Activated naive CD8-positive, alpha-beta T cell treated with anti-CD3 and anti-CD28 coated beads for 36 hours (primary cell): ENCODE measurements at regions not wholly inside any gene's neighbourhood (a gene's known extent, or its start where the extent isn't known, plus 50 kb on each side); places are given as distances from the start of the nearest gene placed in this dataset.
A peak's percentile ranks its signal among the peaks of the same experiment; 100 is the strongest.

ENCODE experiments used
- DNase-seq: peaks from one replicate; pipeline ENCODE4 v3.0.0; 2021
- H3K27ac Mint-ChIP-seq: one replicate; pipeline ENCODE4 v1.8.0; 2022; ENCODE audit warnings: mild to moderate bottlenecking, moderate library complexity, mixed read lengths
- H3K27me3 Mint-ChIP-seq: one replicate; pipeline ENCODE4 v1.8.0; 2022; ENCODE audit warnings: mild to moderate bottlenecking, mixed read lengths
- H3K36me3 Mint-ChIP-seq: one replicate; pipeline ENCODE4 v1.8.0; 2021; ENCODE audit warnings: mild to moderate bottlenecking, mixed read lengths
- H3K4me1 Mint-ChIP-seq: one replicate; pipeline ENCODE4 v1.8.0; 2021; ENCODE audit warnings: mixed read lengths
- H3K4me3 Mint-ChIP-seq: one replicate; pipeline ENCODE4 v1.8.0; 2022; ENCODE audit warnings: mild to moderate bottlenecking, moderate library complexity, mixed read lengths
- H3K9me3 Mint-ChIP-seq: one replicate; pipeline ENCODE4 v1.8.0; 2022; ENCODE audit warnings: mixed read lengths

DNA sequence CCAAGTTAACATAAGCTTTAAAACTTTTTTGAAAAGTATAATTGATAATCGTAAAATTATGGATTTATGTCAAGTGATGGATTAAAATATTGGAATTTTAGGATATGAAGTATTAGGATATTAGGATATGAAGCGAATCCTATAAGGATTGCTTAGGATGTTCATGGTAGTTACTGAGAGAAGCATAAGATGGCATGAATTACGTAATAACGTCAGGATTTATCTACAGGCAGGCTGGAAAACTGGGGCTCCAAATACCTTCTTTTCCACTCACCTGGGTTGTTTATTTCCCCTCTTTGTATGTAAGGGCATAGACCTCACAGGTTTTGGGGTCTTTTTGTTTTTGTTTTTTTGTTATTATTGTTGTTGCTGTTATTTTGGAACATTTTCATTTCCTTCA is 65.2 kb upstream of the TMEM33 start:
- Mint-ChIP-seq H3K4me1 (peaks cover 15% of the 10 kb centered on the region), H3K4me3 (no peak overlapping the region)
- no peak for DNase-seq

DNA sequence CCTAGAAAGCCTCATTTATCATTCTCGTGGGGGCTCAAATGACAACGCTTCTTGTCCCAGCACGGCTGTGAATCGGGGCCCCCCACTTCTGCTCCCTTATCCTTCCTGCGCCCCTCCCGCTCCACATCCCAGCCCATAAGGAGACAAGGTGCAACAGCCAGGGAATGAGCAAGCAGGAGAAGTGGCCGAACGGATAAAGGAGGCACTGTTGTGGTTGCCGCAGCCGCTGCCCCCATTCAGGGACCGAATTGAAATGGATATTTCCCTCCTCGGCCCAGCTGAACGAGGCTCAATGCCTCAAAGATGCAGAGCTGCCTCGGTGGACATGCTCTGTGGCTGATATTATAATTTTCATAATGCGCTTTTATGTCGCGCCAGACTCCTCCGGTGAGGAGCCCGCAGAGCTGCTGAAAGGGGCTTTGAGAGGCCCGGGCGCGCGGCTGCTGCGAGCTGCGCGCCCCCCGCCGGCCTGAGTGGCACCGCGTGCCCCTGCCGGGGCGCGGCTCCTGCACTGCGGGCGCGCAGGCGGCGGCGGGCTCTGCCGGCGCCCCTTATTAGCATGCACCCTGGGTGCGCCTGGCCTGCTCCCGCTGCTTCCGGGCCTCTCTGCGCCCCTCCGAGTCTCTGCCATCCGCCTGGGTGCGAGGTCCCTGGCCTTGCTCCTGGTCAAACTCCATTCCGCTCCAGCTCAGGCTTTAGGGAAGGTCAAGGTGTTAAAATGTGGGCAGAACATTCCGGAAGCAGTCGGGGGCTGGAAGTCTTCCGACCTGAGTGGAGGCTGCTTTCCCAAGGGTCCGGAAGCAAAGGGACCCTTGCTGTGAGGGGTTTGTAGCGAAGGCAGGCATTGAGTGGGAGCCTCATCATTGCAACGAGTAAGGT is 68.2 kb upstream of the TMEM33 start:
- Mint-ChIP-seq H3K36me3 (no peaks in the 10 kb centered on the region), H3K9me3 (peaks cover 3% of the 10 kb centered on the region), H3K27me3 (peaks cover 89% of the 10 kb centered on the region), H3K4me3 (no peak overlapping the region), H3K27ac (no peak overlapping the region), H3K4me1 (peaks cover 15% of the 10 kb centered on the region)
- no peak for DNase-seq

More for the DNA sequence above, 65.2 kb upstream of the TMEM33 start:
- no peaks in the 10 kb centered on the region for H3K9me3 Mint-ChIP-seq
- no peak overlapping the region for H3K27ac Mint-ChIP-seq
- peaks cover 91% of the 10 kb centered on the region for H3K27me3 Mint-ChIP-seq
- H3K36me3 Mint-ChIP-seq, result no peaks in the 10 kb centered on the region

DNA sequence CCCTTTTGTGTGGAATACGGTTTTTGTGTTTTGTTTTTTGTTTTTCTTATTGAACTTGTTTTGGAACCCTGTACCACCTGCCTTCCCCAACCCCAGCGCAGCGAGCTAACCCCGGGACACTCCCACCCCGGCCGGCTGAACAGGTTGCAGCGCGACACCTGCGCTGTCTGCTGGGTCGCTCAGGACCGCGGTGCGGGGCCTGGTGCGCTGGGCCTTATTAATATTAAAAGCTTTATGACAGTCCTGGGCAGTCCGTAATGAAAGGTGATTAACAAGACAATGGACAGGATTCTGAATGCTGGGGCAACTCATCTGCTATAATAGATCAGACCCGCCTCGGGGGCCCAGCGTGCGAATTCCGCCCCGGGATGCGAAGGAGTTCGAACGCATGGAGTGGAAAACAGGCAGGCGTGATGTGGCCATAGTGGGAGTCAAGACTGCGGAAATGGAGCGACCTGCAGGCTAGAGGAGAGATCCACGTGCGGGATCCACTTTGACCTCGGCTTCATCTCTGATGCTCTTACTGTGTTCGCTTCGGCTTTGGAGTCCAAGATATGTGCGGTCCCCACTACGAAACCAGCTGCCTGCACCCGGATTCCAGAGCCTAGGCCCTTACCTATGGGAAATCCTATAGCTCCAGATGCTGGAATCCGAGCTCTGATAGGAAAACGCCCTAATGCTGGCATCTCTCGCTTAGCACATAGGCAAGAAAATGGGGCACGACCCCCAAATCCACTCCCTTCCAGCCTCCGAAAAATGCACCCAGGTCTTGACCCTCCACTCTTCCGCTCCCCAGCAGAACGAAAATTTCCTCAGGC is 69.0 kb upstream of the TMEM33 start:
- H3K36me3 Mint-ChIP-seq, result no peaks in the 10 kb centered on the region

DNA sequence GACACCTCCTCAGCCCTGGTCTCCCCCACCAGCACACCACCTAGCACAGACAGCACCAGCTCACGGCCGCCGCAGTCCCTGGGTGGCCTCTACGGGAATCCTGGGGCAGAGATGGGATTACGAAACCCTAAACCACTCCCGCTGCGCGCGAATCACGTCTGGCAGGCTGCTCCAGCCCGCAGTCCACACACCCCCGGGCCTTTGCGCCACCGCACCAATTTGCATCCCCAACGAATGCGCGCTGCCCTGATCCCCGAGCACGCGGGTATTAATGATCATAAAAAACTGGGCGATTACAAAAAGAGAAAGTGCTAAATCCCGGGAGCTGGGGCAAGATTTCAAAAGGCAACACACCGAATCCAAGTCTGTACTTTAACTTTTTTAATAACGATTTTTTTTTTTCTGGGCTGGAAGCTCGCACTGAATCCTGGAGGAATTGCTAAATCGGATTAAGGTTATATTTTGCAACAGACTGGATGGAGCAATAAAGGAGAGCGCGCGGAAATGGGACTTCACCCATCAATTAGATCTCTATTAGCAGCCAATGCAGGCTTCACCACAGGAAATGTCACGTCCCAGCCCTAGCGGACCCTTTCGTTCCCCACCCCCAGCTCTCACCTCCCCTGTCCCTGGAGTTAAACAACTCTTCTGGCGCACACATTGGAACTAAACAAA is 69.8 kb upstream of the TMEM33 start:
- Mint-ChIP-seq H3K9me3 (peaks cover 3% of the 10 kb centered on the region), H3K4me1 (peaks cover 15% of the 10 kb centered on the region), H3K36me3 (no peaks in the 10 kb centered on the region), H3K4me3 (no peak overlapping the region), H3K27ac (no peak overlapping the region), H3K27me3 (peaks cover 80% of the 10 kb centered on the region)
- DNase-seq, result no peak

More for the DNA sequence above, 69.0 kb upstream of the TMEM33 start:
- peaks cover 15% of the 10 kb centered on the region for H3K4me1 Mint-ChIP-seq
- H3K4me3 Mint-ChIP-seq, result no peak overlapping the region
- peaks cover 87% of the 10 kb centered on the region for H3K27me3 Mint-ChIP-seq
- H3K9me3 Mint-ChIP-seq, result peaks cover 3% of the 10 kb centered on the region
- no peak overlapping the region for H3K27ac Mint-ChIP-seq
- DNase-seq, result no peak

DNA sequence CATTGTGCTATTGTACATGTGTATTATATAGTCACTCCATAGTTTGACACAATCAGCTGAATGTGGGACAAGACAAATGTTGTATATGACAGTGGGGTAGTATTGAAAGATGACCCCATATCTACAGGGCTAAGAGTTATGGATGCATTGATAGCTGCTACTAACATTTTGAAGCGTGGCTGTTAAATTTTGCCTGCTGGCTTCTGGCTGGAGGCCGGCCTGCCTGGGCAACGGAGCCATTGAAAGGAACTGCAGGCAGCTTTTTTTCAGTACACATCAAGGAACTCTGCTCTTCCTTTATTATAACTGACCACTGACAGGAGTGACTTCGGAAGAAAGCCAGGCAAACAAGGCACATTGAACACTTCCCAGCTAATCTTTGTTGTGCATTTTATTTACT is 76.1 kb upstream of the TMEM33 start:
- no peak for DNase-seq
- Mint-ChIP-seq H3K36me3 (no peaks in the 10 kb centered on the region), H3K9me3 (no peaks in the 10 kb centered on the region), H3K4me1 (no peaks in the 10 kb centered on the region), H3K4me3 (no peak overlapping the region), H3K27me3 (peaks cover 50% of the 10 kb centered on the region), H3K27ac (no peak overlapping the region)

DNA sequence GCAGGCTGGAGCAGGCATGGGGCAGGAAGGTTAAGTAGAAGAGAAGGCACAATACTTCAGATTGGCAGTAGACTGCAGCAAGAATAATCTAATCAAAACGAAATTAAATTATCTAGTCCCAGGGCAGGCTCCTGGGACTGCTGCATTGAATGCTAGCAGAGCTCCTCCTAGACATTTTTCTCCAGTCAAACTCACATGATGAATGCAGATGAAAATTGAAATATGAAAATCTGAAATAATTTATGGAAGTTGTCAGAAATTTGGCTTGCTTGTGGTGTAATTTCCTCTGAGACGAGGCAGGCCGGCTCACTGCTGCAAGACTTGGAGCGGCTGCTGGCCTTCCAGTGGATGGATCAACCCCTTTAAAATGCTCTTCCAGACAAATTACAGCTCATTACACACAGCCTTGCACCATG is 78.0 kb upstream of the TMEM33 start:
- Mint-ChIP-seq H3K9me3 (no peaks in the 10 kb centered on the region), H3K27ac (no peak overlapping the region), H3K4me1 (no peaks in the 10 kb centered on the region), H3K36me3 (no peaks in the 10 kb centered on the region), H3K27me3 (peaks cover 39% of the 10 kb centered on the region), H3K4me3 (no peak overlapping the region)
- no peak for DNase-seq

DNA sequence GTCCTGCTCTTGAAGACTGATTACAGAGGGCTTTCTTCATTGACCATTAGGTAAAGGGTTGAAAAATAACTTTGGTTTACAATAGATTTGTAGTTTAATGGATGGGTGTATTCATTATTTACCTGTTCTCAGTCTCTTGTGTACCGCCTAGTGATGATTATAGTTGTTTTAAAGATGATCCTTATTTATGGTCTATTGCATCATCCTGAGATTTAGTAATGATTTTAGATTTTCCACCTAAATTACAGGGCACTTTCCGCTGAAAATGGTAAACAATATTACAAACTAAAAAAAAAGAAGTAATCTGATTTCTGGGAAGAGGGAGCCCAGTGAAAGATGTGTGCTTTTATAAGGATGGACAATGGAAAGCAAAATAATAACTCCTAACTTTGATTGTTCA is 78.4 kb upstream of the TMEM33 start:
- no peaks in the 10 kb centered on the region for H3K9me3 Mint-ChIP-seq
- H3K4me1 Mint-ChIP-seq, result no peaks in the 10 kb centered on the region
- H3K4me3 Mint-ChIP-seq, result no peak overlapping the region
- no peaks in the 10 kb centered on the region for H3K36me3 Mint-ChIP-seq
- H3K27me3 Mint-ChIP-seq, result peaks cover 36% of the 10 kb centered on the region
- no peak overlapping the region for H3K27ac Mint-ChIP-seq
- no peak for DNase-seq

DNA sequence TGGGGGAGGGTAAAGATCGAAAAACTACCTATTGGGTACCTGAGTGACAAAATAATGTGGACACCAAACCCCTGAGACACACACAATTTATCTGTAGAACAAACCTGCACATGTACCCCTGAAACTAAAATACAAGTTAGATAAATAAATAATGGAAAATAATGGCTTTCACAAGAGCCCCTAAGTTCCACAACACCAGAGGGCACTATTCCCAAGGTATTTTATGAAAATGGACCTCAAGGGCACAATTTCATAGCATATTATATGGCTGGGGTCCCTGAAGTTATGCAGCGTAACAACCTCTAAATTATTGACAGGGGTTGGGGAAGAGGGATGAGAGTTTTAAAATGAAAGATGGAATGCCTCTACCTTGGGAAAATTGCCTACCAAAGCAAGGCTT is 81.3 kb upstream of the TMEM33 start:
- Mint-ChIP-seq H3K36me3 (no peaks in the 10 kb centered on the region), H3K9me3 (no peaks in the 10 kb centered on the region), H3K27me3 (peaks cover 31% of the 10 kb centered on the region), H3K27ac (no peak overlapping the region), H3K4me3 (no peak overlapping the region), H3K4me1 (no peaks in the 10 kb centered on the region)
- DNase-seq, result no peak

DNA sequence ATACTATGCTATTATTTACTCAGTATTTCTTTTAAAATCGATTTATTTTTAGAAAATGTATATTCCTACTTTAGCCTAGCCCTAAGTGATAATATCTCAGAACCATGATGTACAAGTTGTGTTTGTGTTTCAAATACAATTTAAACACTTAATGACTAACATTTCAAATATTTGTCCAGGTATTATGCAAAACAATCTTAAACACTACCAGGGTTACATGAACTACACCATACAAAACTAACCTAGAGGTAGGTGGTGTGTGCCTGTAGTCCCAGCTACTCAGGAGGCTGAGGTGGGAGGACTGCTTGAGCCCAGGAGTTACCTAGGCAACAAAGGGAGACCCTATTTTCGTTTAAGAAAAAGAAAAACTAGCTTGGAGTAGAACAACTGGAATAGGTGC is 83.0 kb upstream of the TMEM33 start:
- H3K9me3 Mint-ChIP-seq, result no peaks in the 10 kb centered on the region
- no peak overlapping the region for H3K4me3 Mint-ChIP-seq
- no peaks in the 10 kb centered on the region for H3K4me1 Mint-ChIP-seq
- no peak overlapping the region for H3K27ac Mint-ChIP-seq
- H3K27me3 Mint-ChIP-seq, result peaks cover 18% of the 10 kb centered on the region
- no peaks in the 10 kb centered on the region for H3K36me3 Mint-ChIP-seq
- no peak for DNase-seq

DNA sequence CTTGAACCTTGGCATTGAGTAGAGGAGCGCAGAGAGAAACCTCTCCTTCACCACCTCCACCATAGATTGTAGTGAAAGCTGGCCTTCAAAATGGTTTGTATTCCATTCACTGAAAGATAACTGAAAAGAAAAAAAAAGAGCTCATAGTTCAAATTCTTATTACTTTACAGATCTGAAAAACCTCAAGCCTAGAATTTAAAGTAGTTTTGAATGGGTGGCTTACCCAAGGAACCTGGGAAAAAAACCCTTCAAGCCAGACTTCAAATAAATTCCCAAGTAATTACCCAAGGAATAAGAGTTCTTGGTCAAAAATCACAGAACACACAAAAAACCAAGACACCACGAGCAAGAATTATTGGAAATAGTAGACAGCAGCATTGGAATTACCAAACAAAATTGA is 83.6 kb upstream of the TMEM33 start:
- H3K9me3 Mint-ChIP-seq, result no peaks in the 10 kb centered on the region
- no peak overlapping the region for H3K27ac Mint-ChIP-seq
- DNase-seq, result no peak
- peaks cover 12% of the 10 kb centered on the region for H3K27me3 Mint-ChIP-seq
- no peaks in the 10 kb centered on the region for H3K4me1 Mint-ChIP-seq
- no peaks in the 10 kb centered on the region for H3K36me3 Mint-ChIP-seq
- H3K4me3 Mint-ChIP-seq, result no peak overlapping the region

DNA sequence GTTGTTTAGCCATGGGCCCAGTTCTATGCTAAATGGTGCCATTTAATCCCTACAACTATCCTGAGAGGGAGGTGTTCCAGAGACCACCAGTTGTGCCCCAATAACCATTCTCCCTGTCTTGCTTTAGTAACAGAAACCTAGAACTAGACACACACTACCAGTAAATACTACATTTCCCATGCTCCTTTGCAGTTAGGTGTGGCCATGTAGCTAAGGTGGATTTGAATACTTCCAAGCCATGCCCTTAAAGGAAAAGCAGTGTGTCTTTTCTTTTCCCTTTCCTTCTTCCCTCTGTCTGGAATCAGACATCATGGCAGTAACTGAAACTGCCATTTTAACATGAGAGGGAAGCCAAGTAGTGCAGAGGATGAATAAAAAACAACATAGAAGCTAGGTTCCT is 90.9 kb upstream of the TMEM33 start:
- Mint-ChIP-seq H3K27me3 (peaks cover 12% of the 10 kb centered on the region), H3K4me1 (peaks cover 1% of the 10 kb centered on the region), H3K36me3 (no peaks in the 10 kb centered on the region), H3K27ac (no peak overlapping the region), H3K9me3 (no peaks in the 10 kb centered on the region), H3K4me3 (no peak overlapping the region)
- no peak for DNase-seq

DNA sequence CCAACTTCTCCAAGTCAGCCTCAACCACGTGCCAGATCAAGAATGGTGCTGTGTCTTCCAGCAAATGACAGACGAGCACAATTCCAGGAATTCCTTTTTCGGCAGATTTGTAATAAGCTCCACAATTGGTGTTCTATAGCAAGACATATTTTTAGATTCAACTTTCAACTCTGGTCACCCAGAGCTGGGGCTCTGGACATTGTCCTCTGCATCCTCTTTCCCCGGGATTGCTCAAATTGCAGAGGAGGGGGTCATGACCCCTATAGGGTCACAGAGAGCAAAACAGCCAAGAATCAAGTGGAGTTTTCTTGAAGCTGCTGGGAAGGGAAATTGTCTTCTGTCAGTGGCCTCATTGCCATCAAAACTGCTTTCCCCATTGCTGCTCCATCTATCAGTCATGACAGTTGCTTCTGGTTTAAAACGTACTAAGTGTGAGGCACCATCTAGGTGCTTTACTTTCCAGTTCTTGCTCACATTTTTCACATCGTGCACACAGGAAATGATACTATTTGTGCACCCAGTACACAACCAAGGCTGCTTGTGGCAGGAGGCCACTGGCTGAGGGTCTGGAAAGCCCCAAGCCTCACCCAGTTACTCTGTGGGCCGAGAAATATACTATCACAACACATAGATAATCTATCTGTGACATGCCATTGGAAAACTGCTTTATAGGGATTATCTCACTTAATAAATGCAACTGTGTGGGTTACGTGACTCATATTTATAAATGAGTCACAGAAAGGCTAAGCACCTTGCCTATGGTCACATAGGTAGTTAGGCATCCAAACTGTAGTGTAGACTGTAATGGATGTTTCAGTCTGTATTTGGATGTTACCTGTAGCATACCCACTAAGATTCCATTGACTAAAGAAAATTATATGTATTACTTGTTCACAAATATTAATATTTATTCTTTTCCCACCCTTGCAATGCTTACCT is 91.7 kb upstream of the PHOX2B start:
- Mint-ChIP-seq H3K36me3 (no peaks in the 10 kb centered on the region), H3K27me3 (peaks cover 11% of the 10 kb centered on the region), H3K9me3 (no peaks in the 10 kb centered on the region), H3K4me3 (no peak overlapping the region), H3K27ac (no peak overlapping the region), H3K4me1 (peaks cover 1% of the 10 kb centered on the region)
- peak; percentile 5 for DNase-seq

DNA sequence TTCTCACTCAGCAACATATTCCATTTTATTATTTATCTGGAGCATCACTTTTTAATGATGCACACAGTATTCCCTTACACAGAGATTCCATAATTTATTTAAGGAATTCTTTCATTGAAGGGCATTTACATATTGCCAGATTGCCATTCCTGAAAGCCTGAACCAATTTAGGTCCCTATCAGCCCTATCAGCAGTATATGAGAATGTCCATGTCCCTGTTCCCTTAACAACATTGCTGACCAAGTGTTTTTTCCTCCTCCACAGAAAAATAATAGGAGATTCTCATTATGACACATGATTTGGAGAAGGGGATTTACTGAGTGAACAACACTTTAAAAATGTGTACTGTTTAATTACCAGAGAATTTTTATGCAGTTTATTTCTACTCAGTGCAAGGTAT is 90.1 kb upstream of the PHOX2B start:
- no peaks in the 10 kb centered on the region for H3K36me3 Mint-ChIP-seq
- H3K9me3 Mint-ChIP-seq, result no peaks in the 10 kb centered on the region
- H3K27ac Mint-ChIP-seq, result no peak overlapping the region
- H3K4me1 Mint-ChIP-seq, result peaks cover 1% of the 10 kb centered on the region
- peaks cover 11% of the 10 kb centered on the region for H3K27me3 Mint-ChIP-seq
- DNase-seq, result no peak
- no peak overlapping the region for H3K4me3 Mint-ChIP-seq

DNA sequence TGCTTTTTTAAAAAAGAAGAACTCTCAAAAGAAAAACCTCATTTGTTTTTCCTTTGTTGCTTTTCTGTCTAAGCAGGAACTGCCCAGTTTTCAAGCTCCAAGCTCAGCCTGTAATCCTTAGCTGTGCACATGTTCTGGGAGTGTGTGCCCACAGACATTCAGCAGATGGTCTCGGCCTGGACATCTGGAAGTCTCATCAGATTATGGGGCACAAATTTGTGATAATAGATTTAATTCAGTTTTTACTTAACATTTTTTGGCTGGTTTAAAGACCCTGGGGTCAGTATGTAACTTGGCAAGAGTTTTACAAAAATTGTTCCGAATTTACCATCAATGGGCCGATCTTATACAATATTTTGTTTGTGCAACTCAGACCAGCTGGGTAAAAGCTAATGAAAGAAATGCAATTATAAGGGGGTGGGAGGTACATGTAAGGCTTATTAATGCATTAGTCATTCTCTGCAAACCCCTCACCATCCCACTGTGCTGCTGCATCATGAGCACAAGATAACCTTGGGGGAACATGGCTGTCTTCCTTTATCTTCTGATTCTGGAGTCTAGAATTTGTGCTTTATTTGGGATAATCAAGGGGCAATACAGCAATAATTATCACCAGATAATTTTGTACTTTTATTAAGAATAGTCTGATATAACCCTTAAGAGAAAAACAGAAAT is 86.9 kb upstream of the PHOX2B start:
- DNase-seq, result no peak
- H3K36me3 Mint-ChIP-seq, result no peaks in the 10 kb centered on the region
- no peak overlapping the region for H3K4me3 Mint-ChIP-seq
- no peak overlapping the region for H3K27ac Mint-ChIP-seq
- H3K9me3 Mint-ChIP-seq, result no peaks in the 10 kb centered on the region
- H3K27me3 Mint-ChIP-seq, result peaks cover 26% of the 10 kb centered on the region
- H3K4me1 Mint-ChIP-seq, result peaks cover 1% of the 10 kb centered on the region
